NCI-H2171 treated with DMSO at 0.1 percent for 48 hours (cell line): ENCODE measurements at regions not wholly inside any gene's neighbourhood (a gene's known extent, or its start where the extent isn't known, plus 50 kb on each side); places are given as distances from the start of the nearest gene placed in this dataset.
"Not testable (repeated sequence)": the region's sequence is repeated elsewhere in the genome, so short reads cannot be mapped to it uniquely, and the experiment has no call there.

Experiments used
- DNase-seq: peaks from one replicate; lab custom pipeline; 2025; lab: John Stamatoyannopoulos, UW

GRCh38 chr1:187838335-187839293 lies 1009.9 kb downstream of the PLA2G4A start:
- DNase-seq = no peak

- DNase-seq = no peak
These were observed 1011.1 kb downstream of the PLA2G4A start for GRCh38 chr1:187839873-187840272.

GRCh38 chr1:187840557-187840956 lies 1011.8 kb downstream of the PLA2G4A start:
- DNase-seq = no peak

GRCh38 chr1:187842406-187843165 lies 1013.8 kb downstream of the PLA2G4A start:
- DNase-seq = peak; percentile 81

GRCh38 chr1:187844313-187844712 lies 1015.6 kb downstream of the PLA2G4A start:
- no peak for DNase-seq

- no peak for DNase-seq
These were observed 1018.8 kb downstream of the PLA2G4A start for GRCh38 chr1:187847531-187847930.

- DNase-seq = no peak
These were observed 1019.6 kb downstream of the PLA2G4A start for GRCh38 chr1:187848321-187848720.

DNA sequence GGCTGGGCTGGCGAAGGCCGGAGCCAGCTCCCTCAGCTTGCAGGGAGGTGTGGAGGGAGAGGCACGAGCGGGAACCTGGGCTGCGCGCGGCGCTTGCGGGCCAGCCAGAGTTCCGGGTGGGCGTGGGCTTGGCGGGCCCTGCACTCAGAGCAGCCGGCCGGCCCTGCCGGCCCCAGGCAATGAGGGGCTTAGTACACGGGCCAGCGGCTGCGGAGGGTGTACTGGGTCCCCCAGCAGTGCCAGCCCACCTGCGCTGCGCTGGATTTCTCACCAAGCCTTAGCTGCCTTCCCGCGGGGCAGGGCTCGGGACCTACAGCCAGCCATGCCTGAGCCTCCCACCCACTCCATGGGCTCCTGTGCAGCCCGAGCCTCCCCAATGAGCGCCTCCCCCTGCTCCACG lies 1021.4 kb downstream of the PLA2G4A start:
- DNase-seq = not testable (repeated sequence)

GRCh38 chr1:187853505-187853904 lies 1024.8 kb downstream of the PLA2G4A start:
- no peak for DNase-seq

DNA sequence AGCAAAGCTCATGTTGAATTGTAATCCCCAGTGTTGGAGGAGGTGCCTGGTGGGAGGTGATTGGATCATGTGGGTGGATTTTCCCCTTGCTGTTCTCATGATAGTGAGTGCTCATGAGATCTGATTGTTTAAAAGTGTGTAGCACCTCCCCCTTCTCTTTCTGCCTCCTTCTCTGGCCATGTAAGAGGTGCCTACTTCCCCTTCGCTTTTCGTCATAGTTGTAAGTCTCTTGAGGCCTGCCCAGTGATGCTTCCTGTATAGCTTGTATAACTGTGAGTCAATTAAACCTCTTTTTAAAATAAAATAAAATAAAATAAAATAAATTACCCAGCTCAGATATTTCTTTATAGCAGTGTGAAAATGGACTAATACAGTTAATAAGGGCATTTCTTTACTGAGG lies 1025.7 kb downstream of the PLA2G4A start:
- no peak for DNase-seq

DNA sequence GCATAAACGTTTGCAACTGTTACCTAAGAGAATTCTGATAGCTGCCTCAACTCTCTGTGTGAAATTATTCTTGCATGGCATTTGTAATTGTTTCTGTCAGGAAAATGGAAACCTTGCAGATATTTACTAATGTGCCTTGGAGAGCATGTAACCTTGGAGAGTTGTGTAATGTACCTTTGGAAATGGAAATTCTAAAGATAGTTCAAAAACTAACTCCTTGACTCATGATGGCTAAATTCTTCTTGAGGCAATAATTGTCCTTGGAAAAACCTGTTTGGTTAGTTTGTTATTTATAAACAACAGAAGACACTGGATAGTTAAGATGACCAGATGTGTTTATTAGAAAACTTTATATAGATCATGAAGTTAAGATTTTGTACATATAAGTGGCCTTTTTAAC lies 1033.8 kb downstream of the PLA2G4A start:
- DNase-seq = no peak

DNA sequence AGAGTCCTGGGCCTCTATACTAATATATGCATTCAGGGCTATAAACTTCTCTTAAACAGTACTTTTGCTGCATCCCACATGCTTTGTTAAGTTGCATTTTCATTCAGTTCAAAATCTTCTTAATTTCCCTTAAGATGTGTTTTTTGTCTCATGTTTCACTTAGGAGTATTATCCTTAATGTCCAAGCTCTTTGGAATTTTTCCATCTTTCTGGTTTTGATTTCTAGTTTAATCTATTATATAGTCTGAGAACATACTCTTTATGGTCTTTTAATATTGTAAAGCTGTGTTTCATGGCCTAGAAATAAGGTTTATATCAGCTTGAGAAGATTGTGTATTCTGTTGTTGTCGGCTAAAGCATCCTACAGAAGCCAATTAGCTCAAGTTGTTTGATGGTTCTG lies 1041.8 kb downstream of the PLA2G4A start:
- no peak for DNase-seq

DNA sequence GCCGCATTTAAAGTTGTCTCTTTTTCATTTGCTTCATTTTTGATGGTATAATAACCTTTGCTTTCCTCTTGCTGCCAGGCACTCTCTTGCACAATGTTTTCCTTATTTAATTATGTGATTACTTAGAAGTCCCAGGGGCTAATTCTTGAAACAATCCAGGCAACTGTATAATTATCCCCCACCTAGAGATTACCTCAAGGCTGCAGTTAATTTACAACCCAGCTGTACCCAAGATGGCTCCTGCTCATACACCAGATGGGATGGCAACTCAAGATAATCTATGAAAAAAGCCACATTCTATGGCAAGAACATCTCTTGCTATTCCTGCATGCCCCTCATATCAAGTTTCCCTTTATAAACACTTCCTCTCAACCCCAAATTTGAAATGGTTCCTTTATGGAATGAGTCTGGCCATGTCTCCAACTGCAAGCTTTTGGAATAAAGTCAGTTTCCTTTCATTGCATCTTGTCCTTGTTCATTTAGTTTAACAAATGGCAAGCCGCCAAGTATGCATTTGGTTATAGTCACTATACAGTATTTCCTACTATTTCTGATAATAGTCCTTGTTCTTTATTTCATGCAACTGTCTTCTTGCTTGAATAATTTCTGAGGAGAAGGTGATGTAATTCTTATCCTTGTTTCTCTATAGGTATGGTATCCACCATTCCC lies 1042.6 kb downstream of the PLA2G4A start:
- peak; percentile 99 for DNase-seq

GRCh38 chr1:187872550-187872949 lies 1043.8 kb downstream of the PLA2G4A start:
- no peak for DNase-seq

- DNase-seq = peak; percentile 35
These were observed 1044.4 kb downstream of the PLA2G4A start for GRCh38 chr1:187873126-187873525.

DNA sequence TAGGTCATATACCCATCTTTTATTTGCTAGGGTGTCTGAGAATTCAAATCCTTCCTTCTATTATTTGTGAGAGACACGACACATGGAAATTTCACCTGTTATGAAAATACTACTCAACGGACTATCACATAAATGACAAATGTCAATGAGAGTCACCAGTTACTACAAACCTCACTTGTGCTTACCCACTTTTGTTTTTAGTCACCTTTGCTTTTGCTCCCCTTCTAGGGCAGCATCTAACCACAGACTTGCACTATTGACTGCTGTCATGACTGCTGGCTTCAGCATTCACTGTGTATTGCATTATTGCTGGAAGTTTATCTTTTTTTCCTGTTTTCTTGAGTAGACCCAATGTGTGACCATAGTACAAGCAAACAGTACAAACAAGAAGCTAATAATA lies 1048.0 kb downstream of the PLA2G4A start:
- DNase-seq = no peak

DNA sequence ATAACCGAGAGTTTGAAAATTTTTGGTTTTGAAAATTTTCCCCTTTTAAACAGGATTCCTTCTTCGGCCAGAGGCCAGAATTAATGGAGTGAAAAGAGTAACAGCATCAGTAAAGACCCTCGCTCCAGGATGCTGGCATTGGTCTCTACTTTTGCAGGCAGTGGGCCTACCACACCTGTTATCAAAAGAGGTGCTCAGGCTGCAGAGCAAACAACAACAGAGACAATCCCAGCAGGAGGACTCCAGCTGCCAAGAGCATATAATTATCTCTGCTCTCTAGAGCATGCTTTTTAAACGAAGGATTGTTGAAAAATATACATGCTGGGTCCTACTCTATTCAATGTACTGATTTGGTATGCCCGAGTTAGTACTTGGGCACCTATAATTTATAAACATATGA lies 1048.5 kb downstream of the PLA2G4A start:
- peak; percentile 96 for DNase-seq

DNA sequence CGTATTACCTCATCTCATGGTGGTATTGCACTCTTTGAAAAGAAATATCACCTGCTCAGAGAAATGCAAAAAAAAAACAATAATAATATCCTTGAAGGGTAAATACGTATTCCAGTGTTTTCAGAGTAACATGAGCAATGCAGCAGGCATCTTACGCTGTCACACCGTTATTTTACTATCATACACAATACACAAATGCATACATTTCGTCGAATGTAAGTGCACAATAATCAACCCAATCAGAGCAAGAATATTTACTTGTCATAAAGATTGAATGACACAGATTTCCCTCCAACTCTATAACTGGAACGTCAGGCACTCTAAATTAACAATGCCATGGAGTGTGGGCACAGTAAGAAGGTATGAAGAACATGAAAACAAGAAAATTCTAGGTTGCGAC lies 1050.1 kb downstream of the PLA2G4A start:
- no peak for DNase-seq

DNA sequence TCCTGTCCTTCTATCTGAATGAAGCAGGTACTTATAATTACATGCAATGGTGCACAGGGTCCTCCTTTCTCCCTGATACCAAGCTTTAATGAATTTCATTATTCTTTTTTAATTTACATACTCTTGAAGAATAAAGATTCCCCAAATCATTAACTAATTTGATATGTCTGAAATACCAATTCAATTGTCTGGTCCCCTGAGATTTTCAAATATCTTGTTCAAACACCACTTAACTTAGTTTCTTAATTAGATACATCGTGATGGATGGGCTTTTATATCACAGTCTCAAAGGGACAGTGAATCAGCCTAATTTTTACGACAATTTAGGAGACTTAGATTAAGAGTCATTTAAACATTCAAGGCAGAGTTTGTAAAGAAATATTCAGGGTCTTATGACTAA lies 1054.6 kb downstream of the PLA2G4A start:
- no peak for DNase-seq

DNA sequence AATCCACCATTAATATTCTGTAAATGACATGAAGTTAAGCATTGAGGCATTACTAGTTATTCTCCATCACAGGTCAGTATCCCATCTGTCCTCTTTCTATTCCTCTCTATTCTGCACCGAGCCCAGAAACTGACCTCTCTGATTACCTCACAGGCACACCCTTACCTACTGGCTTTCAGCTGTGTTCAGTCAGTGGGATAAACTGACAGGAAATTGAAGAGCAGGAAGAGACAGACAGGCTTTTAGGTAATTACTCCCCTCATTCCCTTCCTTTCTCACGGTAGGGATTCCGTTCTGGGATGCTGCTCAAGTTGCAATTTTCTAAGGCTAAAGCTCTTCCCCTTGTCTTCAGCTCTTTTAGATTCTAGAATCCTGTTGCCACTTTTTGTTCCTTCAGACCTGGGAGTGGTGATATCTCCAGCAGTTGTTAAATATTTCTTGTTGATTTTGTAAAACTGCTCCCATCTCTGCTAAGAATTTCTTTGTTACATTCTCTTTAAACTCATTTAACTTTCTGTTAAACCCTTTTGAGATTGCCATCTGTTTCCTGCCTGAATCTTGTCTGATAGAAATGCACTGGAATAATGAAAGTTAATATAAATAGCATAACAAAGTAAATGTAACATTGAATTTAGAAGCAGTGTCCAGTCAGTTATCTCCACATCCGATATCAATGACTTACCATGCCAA lies 1063.4 kb downstream of the PLA2G4A start:
- DNase-seq = peak; percentile 67

DNA sequence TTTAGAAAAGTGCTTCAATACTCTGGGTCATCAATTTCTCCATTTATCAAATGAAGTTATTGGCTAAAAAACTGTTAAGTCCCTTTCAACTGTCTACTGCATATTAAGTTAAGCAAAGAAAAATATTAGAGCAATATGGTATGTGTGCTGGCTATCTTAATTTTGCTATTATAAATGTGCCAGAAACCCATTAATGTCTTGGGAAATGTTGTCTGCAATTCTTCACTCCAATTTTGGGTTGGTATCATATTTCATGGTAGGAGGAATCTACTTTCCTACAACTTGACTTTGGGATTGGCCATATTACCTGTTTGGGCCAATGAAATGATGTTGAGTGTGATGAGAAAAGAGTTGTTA lies 1063.9 kb downstream of the PLA2G4A start:
- no peak for DNase-seq

DNA sequence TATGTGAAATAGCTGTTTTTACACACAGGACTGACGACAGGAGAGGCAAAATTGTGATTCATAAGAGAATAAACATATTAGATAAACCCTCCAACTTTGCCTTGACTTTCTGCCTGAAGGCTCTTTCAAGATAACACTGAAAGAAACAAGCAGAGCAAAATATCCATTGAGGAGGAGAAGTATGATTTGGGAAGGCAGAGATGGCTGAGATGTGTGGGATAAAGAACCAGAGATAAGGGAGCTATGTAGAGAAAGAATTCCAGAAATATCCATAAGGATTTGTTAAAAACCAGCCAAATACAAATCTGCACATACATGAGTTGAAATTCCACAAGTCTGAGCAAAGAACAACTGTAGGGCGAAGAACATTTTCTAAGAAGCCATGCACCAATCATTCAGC lies 1064.7 kb downstream of the PLA2G4A start:
- no peak for DNase-seq
